K562 (cell line): ENCODE measurements at regions not wholly inside any gene's neighbourhood (a gene's known extent, or its start where the extent isn't known, plus 50 kb on each side); places are given as distances from the start of the nearest gene placed in this dataset.
A peak's percentile ranks its signal among the peaks of the same experiment; 100 is the strongest.

Source experiments
- ATAC-seq: fragments of 200-7000 bp; cut with Tn5 transposase; 3 replicates; pipeline ENCODE4 v1.9.1; 2020; ENCODE audit warnings: moderate library complexity
- BruUV-seq: library from RNA; stranded (reverse); fragments of 400-500 nt; replicated peaks from 2 replicates; lab custom pipeline; 2021; lab: Mats Ljungman, UMichigan
- CTCF ChIA-PET: fragments of 300-600 bp; formaldehyde crosslinking; extraction: SDS; loops from one replicate; lab custom pipeline; 2021; ENCODE audit warnings: low intra/inter-chr PET ratio; lab: Yijun Ruan, JAX
- POLR2A ChIA-PET: fragments of 300-600, 350-650 bp; sonication (Branson Sonifier 250); formaldehyde crosslinking; extraction: SDS; loops from one replicate; lab custom pipeline; 2021; ENCODE audit warnings: antibody characterized with exemption, inconsistent platforms; lab: Yijun Ruan, JAX
- DNase-seq, 4 experiments: peaks; one replicate each; pipeline versions ENCODE4 v3.0.0 to v3.0.0-alpha.2; 2011 to 2018; ENCODE audit warnings: low spot score in 3 of 4, mixed read lengths in 3 of 4; ENCODE audit errors: extremely low read depth in 1 of 4
- FAIRE-seq: peaks from 2 replicates; lab custom pipeline; 2011; peaks lifted over from hg19 to GRCh38; lab: Jason Lieb, UNC
- H2AFZ ChIP-seq: 2 replicates; pipeline ENCODE4 v1.6.0; 2011; ENCODE audit warnings: low read depth, low read length, control low read depth, inconsistent platforms
- H3K27ac ChIP-seq: fragments of 200-600 bp; 3 replicates; pipeline ENCODE4 v1.8.0; 2011; ENCODE audit warnings: low read depth, mild to moderate bottlenecking, control low read depth, inconsistent platforms, low read length, moderate library complexity, mixed read lengths; ENCODE audit errors: extremely low read depth
- H3K27me3 ChIP-seq, 2 experiments: fragments of 300-600 bp in 1 of 2; 2 replicates in 1 of 2; 3 replicates in 1 of 2; pipeline versions ENCODE4 v1.6.0 to v1.8.0; 2011; ENCODE audit warnings: inconsistent platforms in 2 of 2, low read length in 2 of 2, mild to moderate bottlenecking in 1 of 2, mixed read lengths in 1 of 2, moderate library complexity in 1 of 2; ENCODE audit not compliant: control insufficient read depth in 2 of 2, insufficient read depth in 2 of 2
- H3K36me3 ChIP-seq: fragments of 300-600 bp; 3 replicates; pipeline ENCODE4 v1.8.0; 2011; ENCODE audit warnings: mild to moderate bottlenecking, low read length, inconsistent platforms; ENCODE audit not compliant: control insufficient read depth, insufficient read depth
- H3K4me1 ChIP-seq, 2 experiments: fragments of 200-600 bp in 1 of 2; replicated peaks in 1 of 2; 2 replicates in 1 of 2; 3 replicates in 1 of 2; pipeline versions ENCODE4 v1.5.1 to v1.8.0; 2011; ENCODE audit warnings: inconsistent platforms in 2 of 2, low read length in 2 of 2, mild to moderate bottlenecking in 1 of 2, mixed read lengths in 1 of 2, moderate library complexity in 1 of 2; ENCODE audit not compliant: control insufficient read depth in 2 of 2, insufficient read depth in 2 of 2
- H3K4me2 ChIP-seq: 2 replicates; pipeline ENCODE4 v1.6.1; 2011; ENCODE audit warnings: low read length, control low read depth, inconsistent platforms, mixed read lengths; ENCODE audit not compliant: insufficient read depth
- H3K4me3 ChIP-seq: fragments of 200-600 bp; sonication (generic), shearing (Covaris generic); 2 replicates; pipeline ENCODE4 v1.5.1; 2016; ENCODE audit warnings: control low read depth, inconsistent platforms
- H3K79me2 ChIP-seq: fragments of 200-600 bp; 3 replicates; pipeline ENCODE4 v1.8.0; 2011; ENCODE audit warnings: low read length, inconsistent platforms; ENCODE audit not compliant: control insufficient read depth, insufficient read depth
- H3K9ac ChIP-seq, 2 experiments: 2 replicates each; pipeline versions ENCODE4 v1.6.0 to v1.6.1; 2011; ENCODE audit warnings: low read depth in 2 of 2, low read length in 2 of 2, control low read depth in 1 of 2, inconsistent platforms in 1 of 2, mild to moderate bottlenecking in 1 of 2, mixed read lengths in 1 of 2; ENCODE audit not compliant: insufficient read depth in 1 of 2
- H3K9me1 ChIP-seq: one replicate; pipeline ENCODE4 v1.6.0; 2011; ENCODE audit warnings: inconsistent platforms, mild to moderate bottlenecking, low read length, moderate library complexity; ENCODE audit not compliant: control insufficient read depth, insufficient read depth
- H3K9me3 ChIP-seq: replicated peaks from 2 replicates; pipeline ENCODE4 v1.5.1; 2011; ENCODE audit warnings: low read depth, low read length, inconsistent platforms; ENCODE audit not compliant: control insufficient read depth, insufficient read depth
- H4K20me1 ChIP-seq: replicated peaks from 2 replicates; pipeline ENCODE4 v1.6.1; 2011; ENCODE audit warnings: low read length, inconsistent platforms, mixed read lengths; ENCODE audit not compliant: control insufficient read depth, insufficient read depth
- CCAR2 ChIP-seq: fragments of 200-400 bp; formaldehyde crosslinking; IDR thresholded peaks from 2 replicates; pipeline ENCODE4 v1.6.1; 2017; ENCODE audit warnings: mild to moderate bottlenecking, low read depth, low read length
- FOSL1 ChIP-seq: fragments of 200-800 bp; sonication (Bioruptor generic); conservative IDR thresholded peaks from 2 replicates; pipeline ENCODE4 v1.6.1; 2016; ENCODE audit warnings: missing genetic modification characterization, missing compliant biosample characterization
- WGBS: fragments of 100-300 bp; shearing (Covaris generic); methylation state at CpG from one replicate; pipeline ENCODE4 v1.1.6; 2016; ENCODE audit warnings: low coverage, mixed read lengths; ENCODE audit not compliant: insufficient coverage; ENCODE audit errors: missing lambda C conversion rate; 5-methylcytosine and 5-hydroxymethylcytosine counted together
- in situ Hi-C: fragments of 300-500 bp; cut with MboI; formaldehyde crosslinking; loops from 4 replicates; pipeline ENCODE4 v1.15.0; 2018; ENCODE audit warnings: inconsistent platforms, mixed read lengths
- intact Hi-C: fragments of 100-400 bp; cut with micrococcal nuclease; formaldehyde crosslinking; loops from 2 replicates; pipeline ENCODE4 v1.14.2; 2022
- TF ChIP-seq, protein P1 (sequence below): fragments of 200-400 bp; formaldehyde crosslinking; IDR thresholded peaks from 2 replicates; pipeline ENCODE4 v1.6.1; 2017; ENCODE audit warnings: mild to moderate bottlenecking, low read depth, low read length, moderate library complexity

DNA sequence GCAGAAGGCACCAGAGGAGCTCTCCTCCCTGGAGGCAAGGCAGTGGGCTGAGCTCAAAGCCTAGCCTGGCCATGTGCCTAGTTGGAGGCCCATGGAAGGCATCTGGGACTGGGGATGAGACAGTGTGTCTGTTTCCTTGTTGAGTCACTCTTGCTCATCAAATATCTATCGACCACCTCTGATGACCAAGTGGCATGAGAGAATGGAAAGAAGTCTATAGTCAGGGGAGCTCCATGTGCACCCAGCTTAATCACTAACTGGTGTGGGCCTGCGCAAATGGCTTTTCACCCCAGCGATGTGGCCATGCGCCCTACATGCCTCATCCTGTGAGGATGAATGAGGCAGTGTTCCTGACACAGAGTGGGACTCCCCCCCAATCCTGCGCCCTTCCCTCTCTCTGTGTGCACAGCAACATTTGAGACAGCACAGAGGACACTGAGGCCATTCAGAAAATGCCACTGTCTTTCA is 229.9 kb downstream of the RPS24 start:
- in situ Hi-C loops (no loop called here), intact Hi-C loops (no loop called here)
- Histone ChIP-seq H3K27me3 (peaks cover 3 to 39% of the 10 kb centered on the region in 2 experiments; a peak in 3 of 5 replicates), H3K9ac (no peak overlapping the region)
- WGBS: 1% methylated on average over 5 of the region's 5 CpGs
- TF ChIP-seq, protein P1, sequence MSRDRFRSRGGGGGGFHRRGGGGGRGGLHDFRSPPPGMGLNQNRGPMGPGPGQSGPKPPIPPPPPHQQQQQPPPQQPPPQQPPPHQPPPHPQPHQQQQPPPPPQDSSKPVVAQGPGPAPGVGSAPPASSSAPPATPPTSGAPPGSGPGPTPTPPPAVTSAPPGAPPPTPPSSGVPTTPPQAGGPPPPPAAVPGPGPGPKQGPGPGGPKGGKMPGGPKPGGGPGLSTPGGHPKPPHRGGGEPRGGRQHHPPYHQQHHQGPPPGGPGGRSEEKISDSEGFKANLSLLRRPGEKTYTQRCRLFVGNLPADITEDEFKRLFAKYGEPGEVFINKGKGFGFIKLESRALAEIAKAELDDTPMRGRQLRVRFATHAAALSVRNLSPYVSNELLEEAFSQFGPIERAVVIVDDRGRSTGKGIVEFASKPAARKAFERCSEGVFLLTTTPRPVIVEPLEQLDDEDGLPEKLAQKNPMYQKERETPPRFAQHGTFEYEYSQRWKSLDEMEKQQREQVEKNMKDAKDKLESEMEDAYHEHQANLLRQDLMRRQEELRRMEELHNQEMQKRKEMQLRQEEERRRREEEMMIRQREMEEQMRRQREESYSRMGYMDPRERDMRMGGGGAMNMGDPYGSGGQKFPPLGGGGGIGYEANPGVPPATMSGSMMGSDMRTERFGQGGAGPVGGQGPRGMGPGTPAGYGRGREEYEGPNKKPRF: no peak
- TF ChIP-seq FOSL1 (tag): 0 out of 2 replicates have a peak, but pooled peaks have one; percentile 33
- no peak for TF ChIP-seq CCAR2
- TF ChIP-seq, all 486 proteins: peak for 1
- Histone ChIP-seq H4K20me1 (no peaks in the 10 kb centered on the region; the same call in 1 of the 2 replicates), H3K9me3 (no peaks in the 10 kb centered on the region), H3K79me2 (no peaks in the 10 kb centered on the region), H3K4me3 (no peak overlapping the region), H3K36me3 (no peaks in the 10 kb centered on the region), H3K27ac (no peak overlapping the region), H3K4me1 (no peaks in the 10 kb centered on the region), H2AFZ (no peak overlapping the region), H3K4me2 (no peak overlapping the region), H3K9me1 (no peaks in the 10 kb centered on the region)
- ATAC-seq (no peak), FAIRE-seq (no peak), DNase-seq (no peak)
- ChIA-PET CTCF (no interaction called here), POLR2A (interaction anchor here (0.6 kb wide), 1 partner anchor 9 kb away, joined by 4 read pairs; no protein-coding TSS in a partner anchor)
- no TSS peak for BruUV-seq
